Type B pancreatic cell (in vitro differentiated cells): ENCODE measurements at regions not wholly inside any gene's neighbourhood (a gene's known extent, or its start where the extent isn't known, plus 50 kb on each side); places are given as distances from the start of the nearest gene placed in this dataset.

Source experiments
- DNase-seq: peaks from one replicate; pipeline ENCODE4 v3.0.0; 2021; ENCODE audit warnings: mixed read lengths; ENCODE audit not compliant: unreplicated experiment; ENCODE audit errors: extremely low spot score
- H3K27ac Mint-ChIP-seq: 2 replicates; pipeline ENCODE4 v1.8.0; 2021; ENCODE audit warnings: mild to moderate bottlenecking, mixed read lengths
- H3K27me3 Mint-ChIP-seq: 2 replicates; pipeline ENCODE4 v1.8.0; 2021; ENCODE audit warnings: mixed read lengths
- H3K36me3 Mint-ChIP-seq: 2 replicates; pipeline ENCODE4 v1.8.0; 2021; ENCODE audit warnings: mixed read lengths
- H3K4me1 Mint-ChIP-seq: one replicate; pipeline ENCODE4 v1.8.0; 2021; ENCODE audit warnings: mixed read lengths; ENCODE audit not compliant: unreplicated experiment
- H3K4me3 Mint-ChIP-seq: 2 replicates; pipeline ENCODE4 v1.8.0; 2021; ENCODE audit warnings: mild to moderate bottlenecking, mixed read lengths
- H3K9me3 Mint-ChIP-seq: 2 replicates; pipeline ENCODE4 v1.8.0; 2021; ENCODE audit warnings: mixed read lengths
- TF ChIP-seq, protein P1 (sequence below): fragments of 200-600 bp; sonication (generic); conservative IDR thresholded peaks from 2 replicates; pipeline ENCODE4 v1.5.0; 2021; ENCODE audit warnings: antibody characterized with exemption, mild to moderate bottlenecking

DNA sequence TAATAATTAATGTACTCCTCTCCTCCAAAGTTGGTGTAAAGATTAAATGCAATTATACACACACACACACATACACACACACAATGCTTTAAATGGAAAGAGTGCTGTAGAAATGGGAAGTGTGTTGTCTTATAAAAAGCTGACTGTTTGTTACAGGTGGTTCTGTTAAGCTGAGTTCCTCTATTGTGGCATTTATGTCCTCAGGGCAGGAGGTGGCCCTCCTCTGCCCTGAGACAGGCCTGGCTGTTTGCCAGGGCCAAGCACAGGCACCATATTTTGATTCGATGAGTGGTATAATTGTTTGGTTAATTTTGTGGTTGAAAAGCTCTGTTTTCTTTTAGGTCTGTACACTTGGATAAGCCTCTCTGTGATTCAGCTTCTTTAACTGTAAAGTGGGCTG, 573.9 kb downstream of the KIF4B start:
- H3K4me3 Mint-ChIP-seq, result no peak overlapping the region
- DNase-seq, result no peak
- TF ChIP-seq, protein P1, sequence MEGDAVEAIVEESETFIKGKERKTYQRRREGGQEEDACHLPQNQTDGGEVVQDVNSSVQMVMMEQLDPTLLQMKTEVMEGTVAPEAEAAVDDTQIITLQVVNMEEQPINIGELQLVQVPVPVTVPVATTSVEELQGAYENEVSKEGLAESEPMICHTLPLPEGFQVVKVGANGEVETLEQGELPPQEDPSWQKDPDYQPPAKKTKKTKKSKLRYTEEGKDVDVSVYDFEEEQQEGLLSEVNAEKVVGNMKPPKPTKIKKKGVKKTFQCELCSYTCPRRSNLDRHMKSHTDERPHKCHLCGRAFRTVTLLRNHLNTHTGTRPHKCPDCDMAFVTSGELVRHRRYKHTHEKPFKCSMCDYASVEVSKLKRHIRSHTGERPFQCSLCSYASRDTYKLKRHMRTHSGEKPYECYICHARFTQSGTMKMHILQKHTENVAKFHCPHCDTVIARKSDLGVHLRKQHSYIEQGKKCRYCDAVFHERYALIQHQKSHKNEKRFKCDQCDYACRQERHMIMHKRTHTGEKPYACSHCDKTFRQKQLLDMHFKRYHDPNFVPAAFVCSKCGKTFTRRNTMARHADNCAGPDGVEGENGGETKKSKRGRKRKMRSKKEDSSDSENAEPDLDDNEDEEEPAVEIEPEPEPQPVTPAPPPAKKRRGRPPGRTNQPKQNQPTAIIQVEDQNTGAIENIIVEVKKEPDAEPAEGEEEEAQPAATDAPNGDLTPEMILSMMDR, result no peak
- no peak overlapping the region for H3K27ac Mint-ChIP-seq
- H3K4me1 Mint-ChIP-seq, result no peaks in the 10 kb centered on the region
- H3K27me3 Mint-ChIP-seq, result no peaks in the 10 kb centered on the region
- no peaks in the 10 kb centered on the region for H3K36me3 Mint-ChIP-seq
- no peaks in the 10 kb centered on the region for H3K9me3 Mint-ChIP-seq

GRCh38 chr5:155591273-155591672, 577.7 kb downstream of the KIF4B start:
- no peak overlapping the region for H3K27ac Mint-ChIP-seq
- no peaks in the 10 kb centered on the region for H3K4me1 Mint-ChIP-seq
- H3K4me3 Mint-ChIP-seq, result no peak overlapping the region
- no peaks in the 10 kb centered on the region for H3K9me3 Mint-ChIP-seq
- H3K27me3 Mint-ChIP-seq, result peaks cover 4% of the 10 kb centered on the region
- no peaks in the 10 kb centered on the region for H3K36me3 Mint-ChIP-seq
- DNase-seq, result no peak
- TF ChIP-seq, protein P1, result no peak

DNA sequence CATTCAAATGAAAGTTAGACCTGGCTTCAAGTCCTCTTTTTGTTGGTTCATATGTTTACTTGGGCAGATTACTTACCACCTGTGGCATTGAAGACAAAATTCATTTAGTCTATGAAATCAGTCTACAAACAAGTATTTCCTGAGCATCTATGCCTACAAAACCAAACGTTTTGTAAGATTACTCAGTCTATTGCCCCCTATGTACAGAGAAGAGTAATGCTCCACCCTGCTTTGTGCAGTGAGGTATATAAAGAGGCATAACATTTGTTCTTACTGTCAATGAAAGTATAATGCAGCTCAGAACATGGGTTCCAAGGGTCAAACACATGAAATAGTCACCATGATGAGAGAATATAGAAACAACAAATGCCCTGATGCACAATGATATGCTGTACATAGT, 580.7 kb downstream of the KIF4B start:
- H3K4me3 Mint-ChIP-seq, result no peak overlapping the region
- H3K27me3 Mint-ChIP-seq, result peaks cover 4% of the 10 kb centered on the region
- no peak for DNase-seq
- TF ChIP-seq, protein P1, result peak; percentile 35
- no peaks in the 10 kb centered on the region for H3K36me3 Mint-ChIP-seq
- no peak overlapping the region for H3K27ac Mint-ChIP-seq
- no peaks in the 10 kb centered on the region for H3K4me1 Mint-ChIP-seq
- H3K9me3 Mint-ChIP-seq, result no peaks in the 10 kb centered on the region

DNA sequence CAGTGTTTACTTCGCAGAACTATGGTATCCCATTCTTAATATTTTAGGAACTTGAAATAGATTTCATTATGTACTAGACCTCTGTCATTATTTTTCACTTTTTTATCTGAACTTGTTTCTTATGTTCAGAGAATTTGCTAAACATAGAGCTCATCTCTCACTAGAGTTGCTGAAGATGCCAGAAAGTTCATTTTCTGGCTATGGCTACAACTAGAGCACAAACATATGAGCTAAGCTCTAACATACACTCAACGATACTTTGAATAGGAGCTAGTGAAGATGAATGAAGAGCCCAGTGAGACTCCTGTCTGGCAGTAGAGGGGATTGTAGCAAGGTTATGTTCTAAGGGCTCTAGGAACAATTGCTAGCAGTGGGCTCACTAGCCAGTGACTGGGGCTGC, 582.2 kb downstream of the KIF4B start:
- Mint-ChIP-seq H3K4me3 (no peak overlapping the region), H3K9me3 (no peaks in the 10 kb centered on the region), H3K36me3 (no peaks in the 10 kb centered on the region), H3K4me1 (no peaks in the 10 kb centered on the region), H3K27me3 (peaks cover 5% of the 10 kb centered on the region), H3K27ac (no peak overlapping the region)
- no peak for DNase-seq
- TF ChIP-seq, protein P1, result no peak

GRCh38 chr5:155598552-155598951, 585.0 kb downstream of the KIF4B start:
- Mint-ChIP-seq H3K4me3 (no peak overlapping the region), H3K4me1 (no peaks in the 10 kb centered on the region), H3K27ac (no peak overlapping the region), H3K36me3 (no peaks in the 10 kb centered on the region), H3K9me3 (no peaks in the 10 kb centered on the region), H3K27me3 (peaks cover 5% of the 10 kb centered on the region)
- no peak for DNase-seq
- TF ChIP-seq, protein P1, result no peak

GRCh38 chr5:155605920-155606319, 592.4 kb downstream of the KIF4B start:
- H3K36me3 Mint-ChIP-seq, result no peaks in the 10 kb centered on the region
- no peak overlapping the region for H3K27ac Mint-ChIP-seq
- TF ChIP-seq, protein P1, result no peak
- H3K9me3 Mint-ChIP-seq, result no peaks in the 10 kb centered on the region
- no peak overlapping the region for H3K4me3 Mint-ChIP-seq
- H3K4me1 Mint-ChIP-seq, result peaks cover 5% of the 10 kb centered on the region
- H3K27me3 Mint-ChIP-seq, result peaks cover 7% of the 10 kb centered on the region
- no peak for DNase-seq
